Neural cell (in vitro differentiated cells): ENCODE measurements at regions not wholly inside any gene's neighbourhood (a gene's known extent, or its start where the extent isn't known, plus 50 kb on each side); places are given as distances from the start of the nearest gene placed in this dataset.

Experiments
- EP300 ChIP-seq: fragments of 450-650 bp; conservative IDR thresholded peaks from 2 replicates; pipeline ENCODE4 v1.6.1; 2014; ENCODE audit warnings: antibody characterized with exemption, mild to moderate bottlenecking, moderate library complexity; ENCODE audit not compliant: poor library complexity, severe bottlenecking
- EZH2 ChIP-seq: fragments of 200-600, 300-800 bp; shearing (Covaris generic), sonication (generic); IDR thresholded peaks from 2 replicates; pipeline ENCODE4 v1.6.1; 2014; ENCODE audit warnings: antibody characterized with exemption, low read length, borderline replicate concordance, mild to moderate bottlenecking; ENCODE audit not compliant: insufficient read depth, poor library complexity, severe bottlenecking
- MXI1 ChIP-seq: fragments of 450-650 bp; conservative IDR thresholded peaks from 2 replicates; pipeline ENCODE4 v1.6.1; 2014; ENCODE audit warnings: antibody characterized with exemption, mild to moderate bottlenecking; ENCODE audit not compliant: poor library complexity, severe bottlenecking
- POLR2AphosphoS5 ChIP-seq: IDR thresholded peaks from 2 replicates; pipeline ENCODE4 v1.6.1; 2012
- RAD21 ChIP-seq: fragments of 450-650 bp; conservative IDR thresholded peaks from 2 replicates; pipeline ENCODE4 v1.6.1; 2014; ENCODE audit warnings: antibody characterized with exemption, mild to moderate bottlenecking, moderate library complexity
- SMC3 ChIP-seq: fragments of 450-650 bp; conservative IDR thresholded peaks from 2 replicates; pipeline ENCODE4 v1.6.1; 2014; ENCODE audit warnings: antibody characterized with exemption, mild to moderate bottlenecking, moderate library complexity; ENCODE audit not compliant: poor library complexity
- TAF1 ChIP-seq: IDR thresholded peaks from 2 replicates; pipeline ENCODE4 v1.6.1; 2012; ENCODE audit warnings: low read depth
- TF ChIP-seq, protein P1 (sequence below): fragments of 450-650 bp; IDR thresholded peaks from 2 replicates; pipeline ENCODE4 v1.5.1; 2014; ENCODE audit warnings: antibody characterized with exemption, mild to moderate bottlenecking, moderate library complexity; ENCODE audit not compliant: poor library complexity, severe bottlenecking
- TF ChIP-seq, protein P2 (sequence below): IDR thresholded peaks from 2 replicates; pipeline ENCODE4 v1.6.1; 2012; ENCODE audit warnings: borderline replicate concordance

- TF ChIP-seq, protein P1, sequence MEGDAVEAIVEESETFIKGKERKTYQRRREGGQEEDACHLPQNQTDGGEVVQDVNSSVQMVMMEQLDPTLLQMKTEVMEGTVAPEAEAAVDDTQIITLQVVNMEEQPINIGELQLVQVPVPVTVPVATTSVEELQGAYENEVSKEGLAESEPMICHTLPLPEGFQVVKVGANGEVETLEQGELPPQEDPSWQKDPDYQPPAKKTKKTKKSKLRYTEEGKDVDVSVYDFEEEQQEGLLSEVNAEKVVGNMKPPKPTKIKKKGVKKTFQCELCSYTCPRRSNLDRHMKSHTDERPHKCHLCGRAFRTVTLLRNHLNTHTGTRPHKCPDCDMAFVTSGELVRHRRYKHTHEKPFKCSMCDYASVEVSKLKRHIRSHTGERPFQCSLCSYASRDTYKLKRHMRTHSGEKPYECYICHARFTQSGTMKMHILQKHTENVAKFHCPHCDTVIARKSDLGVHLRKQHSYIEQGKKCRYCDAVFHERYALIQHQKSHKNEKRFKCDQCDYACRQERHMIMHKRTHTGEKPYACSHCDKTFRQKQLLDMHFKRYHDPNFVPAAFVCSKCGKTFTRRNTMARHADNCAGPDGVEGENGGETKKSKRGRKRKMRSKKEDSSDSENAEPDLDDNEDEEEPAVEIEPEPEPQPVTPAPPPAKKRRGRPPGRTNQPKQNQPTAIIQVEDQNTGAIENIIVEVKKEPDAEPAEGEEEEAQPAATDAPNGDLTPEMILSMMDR = no peak
- TF ChIP-seq POLR2AphosphoS5 (no peak), RAD21 (no peak), EP300 (no peak), TAF1 (no peak), EZH2 (no peak), MXI1 (no peak), SMC3 (no peak)
- TF ChIP-seq, protein P2, sequence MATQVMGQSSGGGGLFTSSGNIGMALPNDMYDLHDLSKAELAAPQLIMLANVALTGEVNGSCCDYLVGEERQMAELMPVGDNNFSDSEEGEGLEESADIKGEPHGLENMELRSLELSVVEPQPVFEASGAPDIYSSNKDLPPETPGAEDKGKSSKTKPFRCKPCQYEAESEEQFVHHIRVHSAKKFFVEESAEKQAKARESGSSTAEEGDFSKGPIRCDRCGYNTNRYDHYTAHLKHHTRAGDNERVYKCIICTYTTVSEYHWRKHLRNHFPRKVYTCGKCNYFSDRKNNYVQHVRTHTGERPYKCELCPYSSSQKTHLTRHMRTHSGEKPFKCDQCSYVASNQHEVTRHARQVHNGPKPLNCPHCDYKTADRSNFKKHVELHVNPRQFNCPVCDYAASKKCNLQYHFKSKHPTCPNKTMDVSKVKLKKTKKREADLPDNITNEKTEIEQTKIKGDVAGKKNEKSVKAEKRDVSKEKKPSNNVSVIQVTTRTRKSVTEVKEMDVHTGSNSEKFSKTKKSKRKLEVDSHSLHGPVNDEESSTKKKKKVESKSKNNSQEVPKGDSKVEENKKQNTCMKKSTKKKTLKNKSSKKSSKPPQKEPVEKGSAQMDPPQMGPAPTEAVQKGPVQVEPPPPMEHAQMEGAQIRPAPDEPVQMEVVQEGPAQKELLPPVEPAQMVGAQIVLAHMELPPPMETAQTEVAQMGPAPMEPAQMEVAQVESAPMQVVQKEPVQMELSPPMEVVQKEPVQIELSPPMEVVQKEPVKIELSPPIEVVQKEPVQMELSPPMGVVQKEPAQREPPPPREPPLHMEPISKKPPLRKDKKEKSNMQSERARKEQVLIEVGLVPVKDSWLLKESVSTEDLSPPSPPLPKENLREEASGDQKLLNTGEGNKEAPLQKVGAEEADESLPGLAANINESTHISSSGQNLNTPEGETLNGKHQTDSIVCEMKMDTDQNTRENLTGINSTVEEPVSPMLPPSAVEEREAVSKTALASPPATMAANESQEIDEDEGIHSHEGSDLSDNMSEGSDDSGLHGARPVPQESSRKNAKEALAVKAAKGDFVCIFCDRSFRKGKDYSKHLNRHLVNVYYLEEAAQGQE = no peak
These were observed 665.9 kb downstream of the SQOR start for GRCh38 chr15:46300716-46301115.
